GM23338 (cell line): ENCODE measurements at regions not wholly inside any gene's neighbourhood (a gene's known extent, or its start where the extent isn't known, plus 50 kb on each side); places are given as distances from the start of the nearest gene placed in this dataset.

Experiments
- ATAC-seq: fragments of 200-7000 bp; cut with Tn5 transposase; 3 replicates; pipeline ENCODE4 v1.9.1; 2020
- DNase-seq: peaks from one replicate; pipeline ENCODE4 v3.0.0-alpha.2; 2015; ENCODE audit warnings: low spot score
- H2AFZ ChIP-seq: fragments of 200-600 bp; sonication (generic); 2 replicates; pipeline ENCODE4 v1.8.0; 2016; ENCODE audit warnings: antibody characterized with exemption, mild to moderate bottlenecking, moderate library complexity
- H3F3A ChIP-seq: fragments of 200-600 bp; sonication (generic); replicated peaks from 2 replicates; pipeline ENCODE4 v1.8.0; 2017; ENCODE audit warnings: antibody characterized with exemption, mixed run types, low read depth
- H3K27ac ChIP-seq: fragments of 200-600 bp; sonication (generic); 2 replicates; pipeline ENCODE4 v1.6.1; 2016; ENCODE audit warnings: low read depth
- H3K27me3 ChIP-seq: fragments of 200-600 bp; sonication (generic); 2 replicates; pipeline ENCODE4 v1.8.0; 2016; ENCODE audit warnings: mild to moderate bottlenecking, mixed run types, moderate library complexity; ENCODE audit not compliant: insufficient read depth
- H3K36me3 ChIP-seq: fragments of 200-600 bp; sonication (generic); 2 replicates; pipeline ENCODE4 v1.8.0; 2016; ENCODE audit warnings: mild to moderate bottlenecking; ENCODE audit not compliant: insufficient read depth
- H3K4me1 ChIP-seq: fragments of 200-600 bp; sonication (generic); 2 replicates; pipeline ENCODE4 v1.8.0; 2016; ENCODE audit warnings: mild to moderate bottlenecking, moderate library complexity; ENCODE audit not compliant: insufficient read depth
- H3K4me2 ChIP-seq: fragments of 200-600 bp; sonication (generic); 2 replicates; pipeline ENCODE4 v1.7.1; 2017; ENCODE audit warnings: mixed run types
- H3K4me3 ChIP-seq: fragments of 200-600 bp; sonication (generic); 2 replicates; pipeline ENCODE4 v1.6.1; 2016; ENCODE audit warnings: mixed run types
- H3K79me2 ChIP-seq: fragments of 200-600 bp; sonication (generic); replicated peaks from 2 replicates; pipeline ENCODE4 v1.8.0; 2017; ENCODE audit warnings: mild to moderate bottlenecking; ENCODE audit not compliant: insufficient read depth
- H3K9me2 ChIP-seq: fragments of 200-600 bp; sonication (generic); 2 replicates; pipeline ENCODE4 v1.8.0; 2017; ENCODE audit not compliant: insufficient read depth
- H4K20me1 ChIP-seq: fragments of 200-600 bp; sonication (generic); replicated peaks from 2 replicates; pipeline ENCODE4 v1.8.0; 2017; ENCODE audit warnings: mild to moderate bottlenecking; ENCODE audit not compliant: insufficient read depth
- H3K27ac Mint-ChIP-seq: 2 replicates; pipeline ENCODE4 v1.8.0; 2020; ENCODE audit warnings: inconsistent platforms, mild to moderate bottlenecking, moderate library complexity, mixed read lengths
- H3K27me3 Mint-ChIP-seq: 3 replicates; pipeline ENCODE4 v1.8.0; 2022; ENCODE audit warnings: low read depth, mild to moderate bottlenecking, moderate library complexity, mixed read lengths, inconsistent platforms; ENCODE audit not compliant: insufficient read depth, poor library complexity
- H3K36me3 Mint-ChIP-seq: 3 replicates; pipeline ENCODE4 v1.8.0; 2021; ENCODE audit warnings: low read depth, mild to moderate bottlenecking, inconsistent platforms, moderate library complexity, mixed read lengths
- H3K4me1 Mint-ChIP-seq: 3 replicates; pipeline ENCODE4 v1.8.0; 2020; ENCODE audit warnings: mild to moderate bottlenecking, inconsistent platforms, mixed read lengths
- H3K4me3 Mint-ChIP-seq: 3 replicates; pipeline ENCODE4 v1.8.0; 2021; ENCODE audit warnings: moderate library complexity, mild to moderate bottlenecking, inconsistent platforms, mixed read lengths
- H3K9me3 Mint-ChIP-seq: 3 replicates; pipeline ENCODE4 v1.8.0; 2020; ENCODE audit warnings: moderate library complexity, mild to moderate bottlenecking, inconsistent platforms, mixed read lengths
- CREB1 ChIP-seq: fragments of 250-450 bp; sonication (Bioruptor Pico); IDR thresholded peaks from 2 replicates; pipeline ENCODE4 v1.5.0; 2020; ENCODE audit warnings: low read depth, mild to moderate bottlenecking, moderate library complexity
- CTCF ChIP-seq, 2 experiments: fragments of 200-600 bp in 1 of 2; sonication (generic) in 1 of 2; conservative IDR thresholded peaks; 2 replicates each; pipeline versions ENCODE4 v1.5.1 to v1.6.1; 2016 to 2017; ENCODE audit warnings: antibody characterized with exemption in 2 of 2, low read depth in 2 of 2, mild to moderate bottlenecking in 2 of 2, moderate library complexity in 1 of 2
- EZH2 ChIP-seq: fragments of 200-600 bp; sonication (generic); IDR thresholded peaks from one replicate; pipeline ENCODE4 v1.8.0; 2017; ENCODE audit warnings: antibody characterized with exemption, mild to moderate bottlenecking, low read depth; ENCODE audit not compliant: unreplicated experiment
- JUNB ChIP-seq: IDR thresholded peaks from one replicate; pipeline ENCODE4 v1.6.1; 2016; ENCODE audit warnings: antibody characterized with exemption; ENCODE audit not compliant: unreplicated experiment
- NANOG ChIP-seq: IDR thresholded peaks from 2 replicates; pipeline ENCODE4 v1.6.1; 2016; ENCODE audit warnings: antibody characterized with exemption, borderline replicate concordance
- STAT1 ChIP-seq: IDR thresholded peaks from one replicate; pipeline ENCODE4 v1.6.1; 2016; ENCODE audit warnings: antibody characterized with exemption; ENCODE audit not compliant: unreplicated experiment
- ZNF114 ChIP-seq: fragments of 250-450 bp; sonication (Bioruptor Pico); IDR thresholded peaks from 2 replicates; pipeline ENCODE4 v1.5.0; 2020; ENCODE audit warnings: mild to moderate bottlenecking, moderate library complexity
- ZNF331 ChIP-seq: fragments of 250-450 bp; sonication (Bioruptor Pico); IDR thresholded peaks from 2 replicates; pipeline ENCODE4 v1.5.0; 2020; ENCODE audit warnings: low read depth, mild to moderate bottlenecking, moderate library complexity
- ZNF462 ChIP-seq: fragments of 250-450 bp; sonication (Bioruptor Pico); IDR thresholded peaks from 2 replicates; pipeline ENCODE4 v1.5.0; 2020; ENCODE audit warnings: mild to moderate bottlenecking, moderate library complexity
- TF ChIP-seq, protein P1 (sequence below): IDR thresholded peaks from one replicate; pipeline ENCODE4 v1.6.1; 2018; ENCODE audit warnings: antibody characterized with exemption; ENCODE audit not compliant: unreplicated experiment

DNA sequence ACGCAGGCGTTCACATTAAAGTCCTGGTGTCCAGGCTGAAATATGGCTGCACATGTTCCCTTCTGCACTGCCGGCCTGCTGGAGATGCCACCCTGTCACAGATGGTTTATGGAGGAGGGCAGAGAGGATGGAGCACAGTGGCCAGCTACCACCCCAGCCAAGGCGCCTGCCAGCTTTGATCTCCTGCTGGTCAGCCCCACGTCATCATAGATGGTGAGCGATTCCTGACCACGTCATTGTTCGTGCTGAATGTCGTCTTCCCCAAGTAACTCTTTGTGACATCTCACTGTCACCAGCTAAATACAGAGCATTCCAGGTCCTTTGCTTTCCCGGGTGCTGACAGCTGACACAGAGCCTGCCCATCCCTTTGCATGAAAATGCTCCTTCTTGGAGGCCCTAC lies 248.3 kb downstream of the TTC32 start:
- Histone ChIP-seq H3K4me3 (no peak overlapping the region), H4K20me1 (no peaks in the 10 kb centered on the region), H3F3A (no peaks in the 10 kb centered on the region), H3K79me2 (no peaks in the 10 kb centered on the region), H3K27me3 (no peaks in the 10 kb centered on the region), H3K4me1 (peaks cover 4% of the 10 kb centered on the region; the same call in 1 of the 2 replicates), H2AFZ (no peak overlapping the region), H3K27ac (no peak overlapping the region), H3K36me3 (no peaks in the 10 kb centered on the region), H3K4me2 (no peak overlapping the region), H3K9me2 (0 out of 2 replicates have a peak, but pooled peaks cover 15% of the 10 kb centered on the region)
- no peaks in the 10 kb centered on the region for H3K9me3 Mint-ChIP-seq
- H3K4me1 Mint-ChIP-seq = peaks cover 9% of the 10 kb centered on the region; the same call in 2 of the 3 replicates
- H3K36me3 Mint-ChIP-seq = no peaks in the 10 kb centered on the region
- TF ChIP-seq CREB1 (no peak), ZNF114 (no peak), ZNF331 (CRISPR knock-in tag) (no peak), CTCF (conservative IDR thresholded peaks at IDR 0.05; ENCODE audit: low read depth in 2 of 2) (no peak), NANOG (no peak)
- no peak for ATAC-seq
- H3K4me3 Mint-ChIP-seq = no peak overlapping the region
- H3K27ac Mint-ChIP-seq = no peak overlapping the region
- DNase-seq = no peak
- H3K27me3 Mint-ChIP-seq = no peaks in the 10 kb centered on the region

DNA sequence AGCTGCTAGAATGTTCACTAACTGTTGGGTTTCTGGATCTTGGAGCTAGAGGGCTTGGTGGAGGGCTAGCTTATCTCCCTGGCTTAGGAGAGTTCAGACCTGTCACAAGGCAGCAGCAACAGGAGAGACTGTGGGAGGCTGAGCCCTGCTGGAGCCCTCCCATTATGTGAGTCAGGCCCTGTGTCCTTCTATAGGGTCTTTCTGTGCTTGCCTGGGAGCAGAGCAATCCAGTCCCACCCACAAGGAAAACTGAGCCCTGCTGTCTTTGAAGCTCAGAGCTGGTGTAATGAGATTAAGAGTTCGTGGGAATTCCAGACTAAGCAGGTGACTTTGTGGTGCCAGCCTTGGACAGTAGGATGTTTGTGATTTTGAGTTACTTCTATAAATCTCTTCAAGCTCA lies 249.0 kb downstream of the TTC32 start:
- Histone ChIP-seq H3K4me3 (no peak overlapping the region), H3K79me2 (no peaks in the 10 kb centered on the region), H3F3A (no peaks in the 10 kb centered on the region), H3K27me3 (no peaks in the 10 kb centered on the region), H2AFZ (no peak overlapping the region), H4K20me1 (no peaks in the 10 kb centered on the region), H3K36me3 (no peaks in the 10 kb centered on the region), H3K9me2 (0 out of 2 replicates have a peak, but pooled peaks cover 8% of the 10 kb centered on the region), H3K4me1 (peaks cover 4% of the 10 kb centered on the region; the same call in 1 of the 2 replicates), H3K27ac (no peak overlapping the region), H3K4me2 (no peak overlapping the region)
- Mint-ChIP-seq H3K9me3 (no peaks in the 10 kb centered on the region), H3K27me3 (no peaks in the 10 kb centered on the region), H3K27ac (no peak overlapping the region), H3K4me3 (no peak overlapping the region), H3K36me3 (no peaks in the 10 kb centered on the region), H3K4me1 (peaks cover 9% of the 10 kb centered on the region; the same call in 2 of the 3 replicates)
- no peak for ATAC-seq
- DNase-seq = no peak
- TF ChIP-seq EZH2 = no peak
- TF ChIP-seq, protein P1, sequence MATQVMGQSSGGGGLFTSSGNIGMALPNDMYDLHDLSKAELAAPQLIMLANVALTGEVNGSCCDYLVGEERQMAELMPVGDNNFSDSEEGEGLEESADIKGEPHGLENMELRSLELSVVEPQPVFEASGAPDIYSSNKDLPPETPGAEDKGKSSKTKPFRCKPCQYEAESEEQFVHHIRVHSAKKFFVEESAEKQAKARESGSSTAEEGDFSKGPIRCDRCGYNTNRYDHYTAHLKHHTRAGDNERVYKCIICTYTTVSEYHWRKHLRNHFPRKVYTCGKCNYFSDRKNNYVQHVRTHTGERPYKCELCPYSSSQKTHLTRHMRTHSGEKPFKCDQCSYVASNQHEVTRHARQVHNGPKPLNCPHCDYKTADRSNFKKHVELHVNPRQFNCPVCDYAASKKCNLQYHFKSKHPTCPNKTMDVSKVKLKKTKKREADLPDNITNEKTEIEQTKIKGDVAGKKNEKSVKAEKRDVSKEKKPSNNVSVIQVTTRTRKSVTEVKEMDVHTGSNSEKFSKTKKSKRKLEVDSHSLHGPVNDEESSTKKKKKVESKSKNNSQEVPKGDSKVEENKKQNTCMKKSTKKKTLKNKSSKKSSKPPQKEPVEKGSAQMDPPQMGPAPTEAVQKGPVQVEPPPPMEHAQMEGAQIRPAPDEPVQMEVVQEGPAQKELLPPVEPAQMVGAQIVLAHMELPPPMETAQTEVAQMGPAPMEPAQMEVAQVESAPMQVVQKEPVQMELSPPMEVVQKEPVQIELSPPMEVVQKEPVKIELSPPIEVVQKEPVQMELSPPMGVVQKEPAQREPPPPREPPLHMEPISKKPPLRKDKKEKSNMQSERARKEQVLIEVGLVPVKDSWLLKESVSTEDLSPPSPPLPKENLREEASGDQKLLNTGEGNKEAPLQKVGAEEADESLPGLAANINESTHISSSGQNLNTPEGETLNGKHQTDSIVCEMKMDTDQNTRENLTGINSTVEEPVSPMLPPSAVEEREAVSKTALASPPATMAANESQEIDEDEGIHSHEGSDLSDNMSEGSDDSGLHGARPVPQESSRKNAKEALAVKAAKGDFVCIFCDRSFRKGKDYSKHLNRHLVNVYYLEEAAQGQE = no peak
- TF ChIP-seq JUNB = no peak
- no peak for TF ChIP-seq CREB1
- no peak for TF ChIP-seq ZNF462
- TF ChIP-seq STAT1 = no peak
